Stomach (tissue), 4 donors: ENCODE measurements at regions not wholly inside any gene's neighbourhood (a gene's known extent, or its start where the extent isn't known, plus 50 kb on each side); places are given as distances from the start of the nearest gene placed in this dataset.

Experiments
- POLR2A ChIP-seq, 4 donors: fragments of 450-650 bp; IDR thresholded peaks; one replicate each; pipeline ENCODE4 v1.6.1; 2016; ENCODE audit warnings: antibody characterized with exemption in 4 of 4, control low read depth in 2 of 4, mild to moderate bottlenecking in 1 of 4, moderate library complexity in 1 of 4
- TF ChIP-seq, protein P1 (sequence below), 7 experiments: fragments of 450-650 bp in 4 of 7; fragments of 200-600 bp in 3 of 7; sonication (generic) in 3 of 7; IDR thresholded peaks; one replicate each; pipeline ENCODE4 v1.5.1; 2016 to 2019; ENCODE audit warnings: antibody characterized with exemption in 7 of 7, control low read depth in 2 of 7, mild to moderate bottlenecking in 1 of 7

DNA sequence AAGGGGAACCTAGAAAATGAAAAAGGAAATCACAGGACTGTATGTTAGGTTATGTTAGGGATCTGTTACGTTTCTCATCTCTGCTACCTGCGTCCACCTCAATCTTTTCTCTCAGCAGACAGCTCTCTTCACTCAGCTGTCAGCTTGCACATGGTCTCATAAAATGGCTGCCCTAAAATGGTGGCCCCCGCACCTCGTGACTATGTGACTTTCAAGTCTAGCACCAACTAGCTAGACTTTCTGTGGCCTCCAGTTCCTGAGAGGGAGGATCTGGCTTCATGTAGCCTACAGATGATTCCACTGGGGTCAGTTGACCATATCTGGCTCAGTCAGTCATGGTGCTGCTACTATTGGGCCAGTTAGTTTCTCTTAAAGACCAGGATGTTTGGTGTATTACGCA lies 147.2 kb upstream of the SLC1A4 start:
- TF ChIP-seq POLR2A (IDR thresholded peaks at IDR 0.05) = no peak
- TF ChIP-seq, protein P1, sequence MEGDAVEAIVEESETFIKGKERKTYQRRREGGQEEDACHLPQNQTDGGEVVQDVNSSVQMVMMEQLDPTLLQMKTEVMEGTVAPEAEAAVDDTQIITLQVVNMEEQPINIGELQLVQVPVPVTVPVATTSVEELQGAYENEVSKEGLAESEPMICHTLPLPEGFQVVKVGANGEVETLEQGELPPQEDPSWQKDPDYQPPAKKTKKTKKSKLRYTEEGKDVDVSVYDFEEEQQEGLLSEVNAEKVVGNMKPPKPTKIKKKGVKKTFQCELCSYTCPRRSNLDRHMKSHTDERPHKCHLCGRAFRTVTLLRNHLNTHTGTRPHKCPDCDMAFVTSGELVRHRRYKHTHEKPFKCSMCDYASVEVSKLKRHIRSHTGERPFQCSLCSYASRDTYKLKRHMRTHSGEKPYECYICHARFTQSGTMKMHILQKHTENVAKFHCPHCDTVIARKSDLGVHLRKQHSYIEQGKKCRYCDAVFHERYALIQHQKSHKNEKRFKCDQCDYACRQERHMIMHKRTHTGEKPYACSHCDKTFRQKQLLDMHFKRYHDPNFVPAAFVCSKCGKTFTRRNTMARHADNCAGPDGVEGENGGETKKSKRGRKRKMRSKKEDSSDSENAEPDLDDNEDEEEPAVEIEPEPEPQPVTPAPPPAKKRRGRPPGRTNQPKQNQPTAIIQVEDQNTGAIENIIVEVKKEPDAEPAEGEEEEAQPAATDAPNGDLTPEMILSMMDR (IDR thresholded peaks at IDR 0.05) = no peak
